Astrocyte of the spinal cord (primary cell): ENCODE measurements at regions not wholly inside any gene's neighbourhood (a gene's known extent, or its start where the extent isn't known, plus 50 kb on each side); places are given as distances from the start of the nearest gene placed in this dataset.

ENCODE experiments used
- DNase-seq: peaks from one replicate; pipeline ENCODE4 v3.0.0; 2011; ENCODE audit warnings: low read depth, low spot score
- H3K4me3 ChIP-seq: 2 replicates; pipeline ENCODE4 v1.5.1; 2011; ENCODE audit warnings: low read depth, mild to moderate bottlenecking, low read length, moderate library complexity
- in situ Hi-C: cut with HindIII; loops from 2 replicates; pipeline ENCODE4 v1.10.0; 2017; ENCODE audit warnings: low sequenced_read_pairs
- TF ChIP-seq, protein P1 (sequence below): IDR thresholded peaks from 2 replicates; pipeline ENCODE4 v1.5.1; 2012; ENCODE audit warnings: low read depth, mild to moderate bottlenecking, low read length, inconsistent platforms

DNA sequence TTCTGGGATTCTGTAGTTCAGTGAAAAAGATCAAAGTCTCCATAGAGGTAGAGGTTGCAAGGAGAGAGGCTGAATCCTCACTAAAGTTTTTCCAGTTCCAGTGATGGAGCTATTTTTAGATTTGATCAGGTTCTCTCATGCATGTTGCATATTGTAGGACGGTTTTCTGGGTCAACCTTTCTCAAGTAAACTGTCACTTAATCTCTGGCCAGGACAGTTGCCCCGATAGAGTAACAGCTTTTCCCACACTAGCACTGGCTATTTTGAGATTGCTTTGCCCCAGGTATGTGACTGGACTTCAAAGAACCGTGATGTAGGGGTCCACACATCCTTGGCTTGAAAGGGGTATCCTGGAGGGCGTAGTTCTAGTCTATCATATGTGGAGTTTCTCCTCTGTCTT is 67.4 kb upstream of the EPCAM start:
- TF ChIP-seq, protein P1, sequence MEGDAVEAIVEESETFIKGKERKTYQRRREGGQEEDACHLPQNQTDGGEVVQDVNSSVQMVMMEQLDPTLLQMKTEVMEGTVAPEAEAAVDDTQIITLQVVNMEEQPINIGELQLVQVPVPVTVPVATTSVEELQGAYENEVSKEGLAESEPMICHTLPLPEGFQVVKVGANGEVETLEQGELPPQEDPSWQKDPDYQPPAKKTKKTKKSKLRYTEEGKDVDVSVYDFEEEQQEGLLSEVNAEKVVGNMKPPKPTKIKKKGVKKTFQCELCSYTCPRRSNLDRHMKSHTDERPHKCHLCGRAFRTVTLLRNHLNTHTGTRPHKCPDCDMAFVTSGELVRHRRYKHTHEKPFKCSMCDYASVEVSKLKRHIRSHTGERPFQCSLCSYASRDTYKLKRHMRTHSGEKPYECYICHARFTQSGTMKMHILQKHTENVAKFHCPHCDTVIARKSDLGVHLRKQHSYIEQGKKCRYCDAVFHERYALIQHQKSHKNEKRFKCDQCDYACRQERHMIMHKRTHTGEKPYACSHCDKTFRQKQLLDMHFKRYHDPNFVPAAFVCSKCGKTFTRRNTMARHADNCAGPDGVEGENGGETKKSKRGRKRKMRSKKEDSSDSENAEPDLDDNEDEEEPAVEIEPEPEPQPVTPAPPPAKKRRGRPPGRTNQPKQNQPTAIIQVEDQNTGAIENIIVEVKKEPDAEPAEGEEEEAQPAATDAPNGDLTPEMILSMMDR, result no peak
- no peak for DNase-seq
- H3K4me3 ChIP-seq, result no peak overlapping the region
- in situ Hi-C loops, result no loop called here

DNA sequence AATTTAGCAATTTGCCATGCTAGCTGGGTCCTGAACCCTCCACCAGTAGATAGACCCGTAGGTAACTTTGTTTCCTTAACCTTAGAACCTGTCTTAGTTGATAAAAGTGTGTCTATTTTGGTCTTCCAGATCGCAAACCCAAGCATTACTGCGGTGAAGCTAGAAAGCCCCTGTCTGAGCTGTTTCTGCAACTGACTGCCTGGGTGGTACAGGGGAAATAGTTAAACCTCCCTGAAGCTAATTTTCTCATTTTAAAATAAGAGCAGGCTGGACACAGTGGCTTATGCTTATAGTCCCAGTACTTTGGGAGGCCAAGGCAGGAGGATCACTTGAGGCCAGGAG is 67.9 kb upstream of the EPCAM start:
- TF ChIP-seq, protein P1, result no peak
- in situ Hi-C loops, result no loop called here
- H3K4me3 ChIP-seq, result no peak overlapping the region
- no peak for DNase-seq

DNA sequence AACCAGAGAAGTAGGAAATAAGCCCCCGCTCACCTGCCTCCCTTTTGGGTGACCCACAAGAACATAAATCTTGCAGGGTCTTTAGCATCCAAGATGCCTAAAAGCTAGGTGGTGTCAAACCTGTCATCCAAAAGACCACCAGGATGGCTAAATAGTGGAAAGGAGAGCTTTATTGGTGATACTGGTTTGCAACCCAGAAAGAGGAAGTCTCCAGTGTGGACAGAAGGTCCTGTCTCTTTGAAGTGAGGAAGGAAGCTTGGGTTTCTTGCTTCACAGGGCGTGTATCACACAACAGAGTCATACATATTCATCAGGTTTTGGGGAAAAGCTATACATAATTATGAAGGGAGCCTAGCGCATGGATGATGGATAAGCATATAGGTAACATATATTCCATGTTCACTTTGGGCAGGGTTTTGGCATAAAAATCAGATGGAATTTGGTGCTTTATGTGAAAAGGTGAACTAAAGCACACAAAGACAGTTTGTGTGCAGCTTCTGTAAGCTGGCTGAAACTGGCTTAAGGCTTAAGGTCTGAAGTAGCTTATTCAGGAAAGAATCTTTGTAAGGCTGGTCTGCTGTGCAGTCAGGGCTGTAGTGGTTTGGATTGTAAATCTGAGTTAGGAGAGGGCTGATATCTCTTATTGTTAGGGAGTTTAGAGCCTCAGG is 68.4 kb upstream of the EPCAM start:
- DNase-seq, result no peak
- TF ChIP-seq, protein P1, result no peak
- in situ Hi-C loops, result no loop called here
- no peak overlapping the region for H3K4me3 ChIP-seq

DNA sequence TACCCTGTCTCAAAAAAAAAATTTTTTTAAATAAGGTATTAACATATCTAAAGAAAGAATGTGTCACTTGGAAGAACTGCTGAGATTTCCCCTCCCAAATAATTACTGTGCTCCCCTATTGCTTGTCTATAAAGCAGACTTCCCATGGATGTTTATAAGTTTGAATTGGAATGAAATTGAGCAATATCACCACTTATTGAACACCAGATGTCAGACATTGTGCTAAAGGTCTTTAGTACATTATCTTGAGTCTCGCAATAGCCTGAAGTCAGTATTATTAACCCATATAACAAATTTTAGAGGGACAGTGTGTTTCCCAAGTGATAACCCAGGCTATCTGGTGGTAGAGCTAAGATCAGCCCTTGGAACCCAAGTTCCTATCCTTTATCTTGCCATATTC is 69.0 kb upstream of the EPCAM start:
- in situ Hi-C loops, result no loop called here
- no peak for DNase-seq
- no peak overlapping the region for H3K4me3 ChIP-seq
- TF ChIP-seq, protein P1, result no peak

DNA sequence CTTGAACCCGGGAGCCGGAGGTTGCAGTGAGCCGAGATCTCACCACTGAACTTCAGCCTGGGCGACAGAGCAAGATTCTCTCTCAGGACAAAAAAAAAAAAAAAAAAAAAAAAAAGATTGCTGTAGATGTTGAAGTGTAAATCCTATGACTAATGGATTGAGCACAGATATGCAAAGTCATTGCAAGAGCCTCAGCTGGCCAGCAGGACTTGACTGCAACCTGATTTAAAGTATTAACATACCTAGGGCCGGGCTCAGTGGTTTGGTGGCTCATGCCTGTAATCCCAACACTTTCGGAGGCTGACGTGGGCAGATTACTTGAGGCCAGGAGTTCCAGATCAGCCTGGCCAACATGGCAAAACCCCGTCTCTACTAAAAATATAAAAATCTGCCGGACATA is 69.6 kb upstream of the EPCAM start:
- TF ChIP-seq, protein P1, result no peak
- DNase-seq, result peak; percentile 16
- in situ Hi-C loops, result no loop called here
- H3K4me3 ChIP-seq, result no peak overlapping the region

DNA sequence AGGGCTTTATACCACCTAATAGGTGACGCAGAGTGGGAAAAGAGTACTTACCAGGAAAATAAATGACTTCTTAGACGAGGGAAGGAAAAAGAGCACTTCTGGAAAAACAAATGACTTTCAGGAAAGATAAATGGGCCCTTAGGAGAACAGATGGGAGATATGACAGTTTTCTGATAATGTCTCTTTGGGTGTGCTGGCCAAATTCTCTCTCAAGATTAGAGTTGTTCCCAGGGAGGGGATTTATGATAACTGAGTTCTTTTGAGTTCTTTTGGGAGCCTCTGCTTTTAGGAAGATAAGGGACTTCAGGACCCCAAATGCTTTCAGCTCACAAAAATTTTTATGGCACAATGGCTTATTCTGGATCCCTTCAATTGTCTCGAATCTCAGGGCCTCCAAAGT is 70.3 kb upstream of the EPCAM start:
- TF ChIP-seq, protein P1, result no peak
- DNase-seq, result no peak
- no peak overlapping the region for H3K4me3 ChIP-seq
- in situ Hi-C loops, result no loop called here

DNA sequence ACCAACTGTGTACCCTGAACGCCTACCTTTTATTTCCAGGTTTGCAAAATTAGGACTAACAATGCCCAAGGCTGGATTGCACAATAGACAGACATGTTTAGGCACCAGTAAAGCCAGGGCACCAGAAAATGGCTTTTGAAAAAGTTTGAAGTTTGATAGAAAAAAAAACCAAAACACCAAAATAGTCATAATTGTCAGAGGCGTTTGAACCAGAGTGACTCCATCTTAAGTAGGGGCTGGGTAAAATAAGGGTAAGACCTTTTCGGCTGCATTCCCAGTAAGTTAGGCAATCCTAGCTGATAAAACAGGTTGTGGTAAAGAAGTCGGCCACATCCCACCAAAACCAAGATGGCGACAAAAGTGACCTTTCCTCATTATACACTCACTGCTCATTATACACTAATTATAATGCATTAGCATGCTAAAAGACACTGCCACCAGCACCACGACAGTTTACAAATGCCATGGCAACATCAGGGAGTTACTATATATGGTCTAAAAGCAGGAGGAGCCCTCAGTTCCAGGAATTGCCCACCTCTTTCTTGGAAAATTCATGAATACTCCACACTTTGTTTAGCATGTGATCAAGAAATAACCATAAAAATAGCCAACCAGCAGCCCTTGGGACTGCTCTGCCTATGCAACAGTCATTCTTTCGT is 71.2 kb upstream of the EPCAM start:
- DNase-seq, result no peak
- no peak overlapping the region for H3K4me3 ChIP-seq
- in situ Hi-C loops, result no loop called here
- TF ChIP-seq, protein P1, result no peak
